HL-60 (cell line): ENCODE measurements at regions not wholly inside any gene's neighbourhood (a gene's known extent, or its start where the extent isn't known, plus 50 kb on each side); places are given as distances from the start of the nearest gene placed in this dataset.
A peak's percentile ranks its signal among the peaks of the same experiment; 100 is the strongest.

Experiments
- DNase-seq, 2 experiments: peaks; one replicate each; pipeline ENCODE4 v3.0.0-alpha.2; 2010 to 2020; ENCODE audit warnings: low read depth in 1 of 2, low spot score in 1 of 2
- H3K27ac ChIP-seq: fragments of 250-450 bp; sonication (Bioruptor Pico); replicated peaks from 2 replicates; pipeline ENCODE4 v1.5.1; 2020; ENCODE audit warnings: mild to moderate bottlenecking, moderate library complexity
- H3K27me3 ChIP-seq: fragments of 250-450 bp; sonication (Bioruptor Pico); 2 replicates; pipeline ENCODE4 v1.5.1; 2021; ENCODE audit warnings: mild to moderate bottlenecking, moderate library complexity; ENCODE audit not compliant: insufficient read depth, poor library complexity, severe bottlenecking
- H3K4me3 ChIP-seq: replicated peaks from 2 replicates; pipeline ENCODE4 v1.5.1; 2011; ENCODE audit warnings: mild to moderate bottlenecking, control low read depth, low read length; ENCODE audit not compliant: insufficient read depth
- GABPA ChIP-seq: IDR thresholded peaks from 2 replicates; pipeline ENCODE4 v1.6.1; 2012; ENCODE audit warnings: low read depth
- POLR2AphosphoS5 ChIP-seq: IDR thresholded peaks from 2 replicates; pipeline ENCODE4 v1.6.1; 2012; ENCODE audit warnings: low read depth
- SPI1 ChIP-seq: IDR thresholded peaks from 2 replicates; pipeline ENCODE4 v1.6.1; 2012; ENCODE audit warnings: low read depth, mild to moderate bottlenecking, borderline replicate concordance
- TF ChIP-seq, protein P1 (sequence below): IDR thresholded peaks from one replicate; pipeline ENCODE4 v1.5.1; 2011; ENCODE audit warnings: low read length, control low read depth, inconsistent platforms; ENCODE audit not compliant: insufficient read depth
- TF ChIP-seq, protein P2 (sequence below): IDR thresholded peaks from 2 replicates; pipeline ENCODE4 v1.6.1; 2012; ENCODE audit warnings: low read depth; ENCODE audit not compliant: insufficient replicate concordance

DNA sequence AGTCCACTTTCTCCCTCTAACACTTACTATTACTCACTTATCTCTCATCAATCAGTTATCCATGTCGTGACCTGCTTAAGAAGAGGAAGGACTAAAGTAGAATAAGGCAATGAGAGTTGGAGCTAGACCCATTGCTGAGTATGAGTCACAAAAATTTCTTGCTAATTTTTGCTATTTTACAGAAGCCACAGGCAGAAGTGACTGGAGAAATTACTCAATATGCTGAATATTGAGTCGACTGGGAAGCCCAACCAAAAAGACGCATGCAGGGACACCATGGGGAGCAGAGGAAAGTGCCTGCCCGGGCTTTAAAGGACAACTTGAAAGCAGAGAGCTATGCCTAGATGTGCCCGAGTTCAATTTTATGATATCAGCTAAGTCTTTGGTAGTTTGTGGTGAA is 115.4 kb upstream of the FOXG1 start:
- H3K27me3 ChIP-seq, result no peaks in the 10 kb centered on the region
- DNase-seq, result peak in 1 of 2 experiments; percentile 17
- TF ChIP-seq POLR2AphosphoS5 (no peak), GABPA (no peak), SPI1 (no peak)
- TF ChIP-seq, protein P1, sequence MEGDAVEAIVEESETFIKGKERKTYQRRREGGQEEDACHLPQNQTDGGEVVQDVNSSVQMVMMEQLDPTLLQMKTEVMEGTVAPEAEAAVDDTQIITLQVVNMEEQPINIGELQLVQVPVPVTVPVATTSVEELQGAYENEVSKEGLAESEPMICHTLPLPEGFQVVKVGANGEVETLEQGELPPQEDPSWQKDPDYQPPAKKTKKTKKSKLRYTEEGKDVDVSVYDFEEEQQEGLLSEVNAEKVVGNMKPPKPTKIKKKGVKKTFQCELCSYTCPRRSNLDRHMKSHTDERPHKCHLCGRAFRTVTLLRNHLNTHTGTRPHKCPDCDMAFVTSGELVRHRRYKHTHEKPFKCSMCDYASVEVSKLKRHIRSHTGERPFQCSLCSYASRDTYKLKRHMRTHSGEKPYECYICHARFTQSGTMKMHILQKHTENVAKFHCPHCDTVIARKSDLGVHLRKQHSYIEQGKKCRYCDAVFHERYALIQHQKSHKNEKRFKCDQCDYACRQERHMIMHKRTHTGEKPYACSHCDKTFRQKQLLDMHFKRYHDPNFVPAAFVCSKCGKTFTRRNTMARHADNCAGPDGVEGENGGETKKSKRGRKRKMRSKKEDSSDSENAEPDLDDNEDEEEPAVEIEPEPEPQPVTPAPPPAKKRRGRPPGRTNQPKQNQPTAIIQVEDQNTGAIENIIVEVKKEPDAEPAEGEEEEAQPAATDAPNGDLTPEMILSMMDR, result no peak
- TF ChIP-seq, protein P2, sequence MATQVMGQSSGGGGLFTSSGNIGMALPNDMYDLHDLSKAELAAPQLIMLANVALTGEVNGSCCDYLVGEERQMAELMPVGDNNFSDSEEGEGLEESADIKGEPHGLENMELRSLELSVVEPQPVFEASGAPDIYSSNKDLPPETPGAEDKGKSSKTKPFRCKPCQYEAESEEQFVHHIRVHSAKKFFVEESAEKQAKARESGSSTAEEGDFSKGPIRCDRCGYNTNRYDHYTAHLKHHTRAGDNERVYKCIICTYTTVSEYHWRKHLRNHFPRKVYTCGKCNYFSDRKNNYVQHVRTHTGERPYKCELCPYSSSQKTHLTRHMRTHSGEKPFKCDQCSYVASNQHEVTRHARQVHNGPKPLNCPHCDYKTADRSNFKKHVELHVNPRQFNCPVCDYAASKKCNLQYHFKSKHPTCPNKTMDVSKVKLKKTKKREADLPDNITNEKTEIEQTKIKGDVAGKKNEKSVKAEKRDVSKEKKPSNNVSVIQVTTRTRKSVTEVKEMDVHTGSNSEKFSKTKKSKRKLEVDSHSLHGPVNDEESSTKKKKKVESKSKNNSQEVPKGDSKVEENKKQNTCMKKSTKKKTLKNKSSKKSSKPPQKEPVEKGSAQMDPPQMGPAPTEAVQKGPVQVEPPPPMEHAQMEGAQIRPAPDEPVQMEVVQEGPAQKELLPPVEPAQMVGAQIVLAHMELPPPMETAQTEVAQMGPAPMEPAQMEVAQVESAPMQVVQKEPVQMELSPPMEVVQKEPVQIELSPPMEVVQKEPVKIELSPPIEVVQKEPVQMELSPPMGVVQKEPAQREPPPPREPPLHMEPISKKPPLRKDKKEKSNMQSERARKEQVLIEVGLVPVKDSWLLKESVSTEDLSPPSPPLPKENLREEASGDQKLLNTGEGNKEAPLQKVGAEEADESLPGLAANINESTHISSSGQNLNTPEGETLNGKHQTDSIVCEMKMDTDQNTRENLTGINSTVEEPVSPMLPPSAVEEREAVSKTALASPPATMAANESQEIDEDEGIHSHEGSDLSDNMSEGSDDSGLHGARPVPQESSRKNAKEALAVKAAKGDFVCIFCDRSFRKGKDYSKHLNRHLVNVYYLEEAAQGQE, result no peak
- H3K4me3 ChIP-seq, result no peak overlapping the region
- H3K27ac ChIP-seq, result no peak overlapping the region

- Histone ChIP-seq H3K27me3 (no peaks in the 10 kb centered on the region), H3K27ac (no peak overlapping the region), H3K4me3 (no peak overlapping the region)
- DNase-seq, result no peak
- TF ChIP-seq POLR2AphosphoS5, result no peak
- TF ChIP-seq, protein P2, result no peak
- TF ChIP-seq GABPA, result no peak
- TF ChIP-seq, protein P1, result no peak
- no peak for TF ChIP-seq SPI1
These were observed 113.8 kb upstream of the FOXG1 start for GRCh38 chr14:28652782-28653181.

DNA sequence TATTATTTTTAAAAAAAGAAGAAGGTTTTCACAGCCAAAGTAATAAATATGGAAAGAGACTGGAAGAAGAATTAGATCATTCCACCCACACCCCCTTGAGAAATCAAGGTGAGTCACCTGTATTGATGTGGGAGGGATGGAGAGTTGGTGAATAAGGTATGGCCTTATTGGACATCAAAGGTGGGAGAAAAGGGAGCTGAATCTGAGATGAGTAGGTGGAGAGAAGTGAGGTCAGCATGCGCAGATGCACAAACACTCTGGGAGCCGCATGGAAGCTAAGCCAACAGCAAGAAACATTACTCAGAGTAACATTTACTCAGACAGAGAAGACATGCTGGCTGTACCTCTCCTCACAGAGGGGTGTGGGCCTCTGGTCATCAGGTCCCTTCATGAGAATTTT is 113.1 kb upstream of the FOXG1 start:
- DNase-seq, result no peak
- Histone ChIP-seq H3K27ac (no peak overlapping the region), H3K4me3 (no peak overlapping the region), H3K27me3 (no peaks in the 10 kb centered on the region)
- TF ChIP-seq, protein P1, result no peak
- TF ChIP-seq POLR2AphosphoS5 (no peak), SPI1 (no peak), GABPA (no peak)
- TF ChIP-seq, protein P2, result no peak
